ENCODE measurements at regions not wholly inside any gene's neighbourhood (a gene's known extent, or its start where the extent isn't known, plus 50 kb on each side); places are given as distances from the start of the nearest gene placed in this dataset.

GRCh38 chr2:129726216-129726615, 253.2 kb upstream of the RAB6C start:
- WGBS = 70% methylated on average over 5 of the region's 5 CpGs
- Histone ChIP-seq H3K27ac (ENCODE audit: low read depth, low read length) (no peak overlapping the region), H3K27me3 (ENCODE audit: insufficient read depth, low read length) (no peaks in the 10 kb centered on the region), H3K36me3 (ENCODE audit: insufficient read depth, low read length) (no peaks in the 10 kb centered on the region), H3K9me3 (ENCODE audit: insufficient read depth, low read depth, low read length) (no peaks in the 10 kb centered on the region), H3K4me1 (ENCODE audit: insufficient read depth, low read length) (peaks cover 6% of the 10 kb centered on the region; the same call in 1 of the 2 replicates), H3K9ac (ENCODE audit: low read depth, low read length) (no peak overlapping the region), H3K4me3 (ENCODE audit: low read length) (no peak overlapping the region)

DNA sequence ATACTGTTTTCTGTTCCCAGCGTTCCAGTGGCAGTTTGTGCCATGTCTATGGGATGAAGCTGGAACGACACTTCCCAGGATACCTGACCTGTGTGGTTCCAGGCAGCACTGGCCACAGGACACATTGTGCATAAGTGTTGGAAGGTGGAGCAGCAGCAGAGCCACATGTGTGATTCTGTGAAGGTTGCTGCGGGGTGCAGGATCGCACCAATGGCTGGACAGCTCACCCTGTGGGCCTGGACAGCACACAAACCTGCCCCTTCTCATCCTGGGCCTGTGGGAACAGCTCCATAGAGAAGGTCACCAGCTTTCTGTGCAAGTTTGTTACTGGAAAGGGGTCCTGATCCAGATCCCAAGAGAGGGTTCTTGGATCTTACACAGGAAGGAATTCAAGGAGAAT, 252.2 kb upstream of the RAB6C start:
- 92% methylated on average over 4 of the region's 4 CpGs for WGBS
- Histone ChIP-seq H3K4me3 (ENCODE audit: low read length) (no peak overlapping the region), H3K9ac (ENCODE audit: low read depth, low read length) (no peak overlapping the region), H3K9me3 (ENCODE audit: insufficient read depth, low read depth, low read length) (no peaks in the 10 kb centered on the region), H3K4me1 (ENCODE audit: insufficient read depth, low read length) (peaks cover 3% of the 10 kb centered on the region; the same call in 1 of the 2 replicates), H3K27me3 (ENCODE audit: insufficient read depth, low read length) (no peaks in the 10 kb centered on the region), H3K36me3 (ENCODE audit: insufficient read depth, low read length) (no peaks in the 10 kb centered on the region), H3K27ac (ENCODE audit: low read depth, low read length) (no peak overlapping the region)

- Histone ChIP-seq H3K9me3 (ENCODE audit: insufficient read depth, low read depth, low read length) (no peaks in the 10 kb centered on the region), H3K9ac (ENCODE audit: low read depth, low read length) (no peak overlapping the region), H3K27ac (ENCODE audit: low read depth, low read length) (no peak overlapping the region), H3K4me3 (ENCODE audit: low read length) (no peak overlapping the region), H3K27me3 (ENCODE audit: insufficient read depth, low read length) (no peaks in the 10 kb centered on the region), H3K36me3 (ENCODE audit: insufficient read depth, low read length) (no peaks in the 10 kb centered on the region), H3K4me1 (ENCODE audit: insufficient read depth, low read length) (no peaks in the 10 kb centered on the region)
- WGBS = 92% methylated on average over 14 of the region's 14 CpGs
These were observed 251.2 kb upstream of the RAB6C start for GRCh38 chr2:129728035-129728972.

DNA sequence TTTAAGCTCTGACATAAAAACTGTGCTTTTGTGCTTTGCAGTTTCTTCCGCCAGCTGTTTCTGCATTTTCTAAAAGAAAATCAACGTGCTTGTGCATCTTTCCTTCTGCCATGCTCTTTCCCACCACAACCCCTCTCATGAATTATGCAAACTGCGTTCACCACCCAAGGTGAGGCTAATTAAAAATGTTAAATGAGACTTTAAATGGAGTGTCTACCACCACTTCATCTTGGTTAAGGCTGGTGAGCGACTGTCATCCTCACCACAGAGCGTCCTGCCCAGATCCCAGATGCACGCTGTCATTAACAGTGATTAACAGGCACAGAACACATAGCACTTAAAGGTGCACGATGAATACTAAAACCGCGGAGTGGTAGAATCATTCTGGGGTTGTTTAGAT, 250.5 kb upstream of the RAB6C start:
- no peak overlapping the region for H3K4me3 ChIP-seq (ENCODE audit: low read length)
- H3K27me3 ChIP-seq (ENCODE audit: insufficient read depth, low read length) = no peaks in the 10 kb centered on the region
- no peaks in the 10 kb centered on the region for H3K36me3 ChIP-seq (ENCODE audit: insufficient read depth, low read length)
- H3K9ac ChIP-seq (ENCODE audit: low read depth, low read length) = no peak overlapping the region
- H3K9me3 ChIP-seq (ENCODE audit: insufficient read depth, low read depth, low read length) = no peaks in the 10 kb centered on the region
- 90% methylated on average over 8 of the region's 9 CpGs for WGBS
- no peaks in the 10 kb centered on the region for H3K4me1 ChIP-seq (ENCODE audit: insufficient read depth, low read length)
- H3K27ac ChIP-seq (ENCODE audit: low read depth, low read length) = no peak overlapping the region

DNA sequence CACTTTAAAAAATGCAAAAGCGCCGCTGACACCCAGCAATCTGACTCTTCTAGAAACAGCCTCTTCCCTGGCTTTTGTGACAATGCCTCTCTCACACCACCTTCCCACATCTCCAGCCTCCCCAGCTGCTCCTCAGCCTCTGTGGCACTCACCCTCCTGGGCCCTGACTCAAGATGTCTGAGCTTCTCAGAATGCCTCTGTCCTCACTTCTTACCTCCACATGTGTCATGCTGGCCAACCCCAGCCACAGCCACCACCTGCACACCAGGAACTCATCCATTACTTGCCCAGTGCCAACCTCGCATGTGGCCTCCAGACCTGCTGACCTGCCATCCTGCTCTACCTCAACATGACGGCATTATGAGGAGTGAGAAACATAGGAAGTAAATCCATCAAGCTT, 249.8 kb upstream of the RAB6C start:
- Histone ChIP-seq H3K27ac (ENCODE audit: low read depth, low read length) (no peak overlapping the region), H3K36me3 (ENCODE audit: insufficient read depth, low read length) (no peaks in the 10 kb centered on the region), H3K4me3 (ENCODE audit: low read length) (no peak overlapping the region), H3K9ac (ENCODE audit: low read depth, low read length) (no peak overlapping the region), H3K27me3 (ENCODE audit: insufficient read depth, low read length) (no peaks in the 10 kb centered on the region), H3K9me3 (ENCODE audit: insufficient read depth, low read depth, low read length) (no peaks in the 10 kb centered on the region), H3K4me1 (ENCODE audit: insufficient read depth, low read length) (no peaks in the 10 kb centered on the region)
- WGBS = 94% methylated on average over 4 of the region's 4 CpGs

DNA sequence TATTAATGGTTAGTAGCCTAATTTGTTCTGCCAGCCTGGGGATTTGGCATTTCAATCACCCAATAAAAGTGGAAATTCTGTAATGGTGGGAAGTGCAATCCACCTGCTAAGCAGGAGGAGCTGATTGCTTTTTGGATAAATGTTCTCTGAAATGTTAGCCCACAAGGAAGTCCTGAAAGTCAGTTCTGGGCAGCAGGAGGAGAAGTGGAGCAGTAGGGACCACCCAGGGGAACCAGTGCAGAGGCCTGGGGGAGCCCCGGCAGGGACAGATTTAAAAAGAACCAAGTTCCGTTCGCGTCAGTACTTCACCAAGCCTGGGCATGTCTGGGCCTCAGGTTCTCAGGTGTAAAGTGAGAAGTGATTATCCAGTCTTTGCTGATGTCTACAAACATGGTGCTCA, 248.5 kb upstream of the RAB6C start:
- Histone ChIP-seq H3K9me3 (ENCODE audit: insufficient read depth, low read depth, low read length) (no peaks in the 10 kb centered on the region), H3K9ac (ENCODE audit: low read depth, low read length) (no peak overlapping the region), H3K4me3 (ENCODE audit: low read length) (no peak overlapping the region), H3K4me1 (ENCODE audit: insufficient read depth, low read length) (no peaks in the 10 kb centered on the region), H3K27ac (ENCODE audit: low read depth, low read length) (no peak overlapping the region), H3K27me3 (ENCODE audit: insufficient read depth, low read length) (no peaks in the 10 kb centered on the region), H3K36me3 (ENCODE audit: insufficient read depth, low read length) (no peaks in the 10 kb centered on the region)
- WGBS = 93% methylated on average over 4 of the region's 4 CpGs

GRCh38 chr2:129731907-129732629, 247.4 kb upstream of the RAB6C start:
- no peaks in the 10 kb centered on the region for H3K27me3 ChIP-seq (ENCODE audit: insufficient read depth, low read length)
- 91% methylated on average over 5 of the region's 6 CpGs for WGBS
- no peak overlapping the region for H3K27ac ChIP-seq (ENCODE audit: low read depth, low read length)
- no peaks in the 10 kb centered on the region for H3K36me3 ChIP-seq (ENCODE audit: insufficient read depth, low read length)
- no peak overlapping the region for H3K4me3 ChIP-seq (ENCODE audit: low read length)
- H3K9me3 ChIP-seq (ENCODE audit: insufficient read depth, low read depth, low read length) = no peaks in the 10 kb centered on the region
- no peaks in the 10 kb centered on the region for H3K4me1 ChIP-seq (ENCODE audit: insufficient read depth, low read length)
- H3K9ac ChIP-seq (ENCODE audit: low read depth, low read length) = no peak overlapping the region

DNA sequence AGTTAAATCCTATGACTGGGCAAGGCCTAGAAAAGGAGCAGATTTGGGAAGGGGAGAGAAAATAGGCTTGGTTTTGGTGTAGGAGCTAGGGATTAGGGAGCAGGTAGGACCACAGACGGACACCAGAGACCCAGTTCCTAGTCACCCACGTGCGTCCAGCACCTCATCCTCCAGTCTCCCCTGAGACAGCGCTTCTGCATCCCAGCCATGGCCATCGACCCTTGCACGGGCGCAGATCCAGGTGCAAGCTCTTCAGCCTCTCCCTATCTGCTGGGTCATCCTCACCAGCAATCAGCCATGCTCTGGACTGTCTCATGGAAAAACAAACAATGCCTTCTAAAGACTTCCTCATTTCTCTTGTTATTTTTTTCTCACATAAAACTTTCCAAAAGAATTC, 246.8 kb upstream of the RAB6C start:
- Histone ChIP-seq H3K4me3 (ENCODE audit: low read length) (no peak overlapping the region), H3K36me3 (ENCODE audit: insufficient read depth, low read length) (no peaks in the 10 kb centered on the region), H3K9ac (ENCODE audit: low read depth, low read length) (no peak overlapping the region), H3K27ac (ENCODE audit: low read depth, low read length) (no peak overlapping the region), H3K4me1 (ENCODE audit: insufficient read depth, low read length) (no peaks in the 10 kb centered on the region), H3K27me3 (ENCODE audit: insufficient read depth, low read length) (no peaks in the 10 kb centered on the region), H3K9me3 (ENCODE audit: insufficient read depth, low read depth, low read length) (no peaks in the 10 kb centered on the region)
- 95% methylated on average over 7 of the region's 7 CpGs for WGBS

DNA sequence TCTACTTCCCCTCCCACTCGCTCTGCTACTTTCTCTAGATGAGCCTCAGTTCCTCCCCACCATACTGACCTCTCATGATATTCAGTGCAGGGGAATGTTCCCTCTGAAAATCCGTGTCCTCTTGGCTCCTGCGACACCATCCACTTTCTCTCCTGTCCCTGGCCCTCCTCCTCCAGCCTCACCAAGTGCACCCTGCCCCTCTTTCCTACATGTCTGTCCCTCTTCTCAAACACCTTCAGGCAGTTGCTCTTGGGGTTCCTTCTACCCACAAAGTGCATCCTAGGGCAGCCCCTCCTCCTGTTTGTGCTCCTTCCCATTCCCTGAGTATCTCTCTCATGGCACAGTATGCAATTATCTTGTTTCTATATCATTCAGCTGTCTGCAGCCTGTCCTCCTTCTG, 246.4 kb upstream of the RAB6C start:
- Histone ChIP-seq H3K4me3 (ENCODE audit: low read length) (no peak overlapping the region), H3K9ac (ENCODE audit: low read depth, low read length) (no peak overlapping the region), H3K4me1 (ENCODE audit: insufficient read depth, low read length) (no peaks in the 10 kb centered on the region), H3K36me3 (ENCODE audit: insufficient read depth, low read length) (no peaks in the 10 kb centered on the region), H3K27me3 (ENCODE audit: insufficient read depth, low read length) (no peaks in the 10 kb centered on the region), H3K9me3 (ENCODE audit: insufficient read depth, low read depth, low read length) (no peaks in the 10 kb centered on the region), H3K27ac (ENCODE audit: low read depth, low read length) (no peak overlapping the region)
- 89% methylated on average over 3 of the region's 3 CpGs for WGBS

DNA sequence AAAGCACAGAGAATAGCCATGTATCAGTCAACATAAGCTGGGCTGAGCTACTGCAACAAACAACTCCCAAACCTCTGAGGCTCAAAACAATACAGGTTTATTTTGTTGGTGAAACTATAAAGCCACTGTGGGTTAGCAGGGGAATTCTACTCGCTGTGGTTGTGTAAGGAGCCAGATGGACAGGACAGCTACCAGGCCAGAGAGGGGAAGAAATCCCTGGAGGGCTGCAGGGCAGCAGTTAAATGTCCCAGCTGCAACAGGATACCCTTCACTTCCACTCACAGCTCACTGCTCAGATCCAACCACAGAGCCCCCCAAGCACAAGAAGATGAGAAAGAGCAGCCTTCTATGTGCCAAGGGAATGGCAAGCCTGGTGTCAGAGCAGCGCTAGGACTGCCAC, 245.9 kb upstream of the RAB6C start:
- 96% methylated on average over 2 of the region's 2 CpGs for WGBS
- Histone ChIP-seq H3K4me1 (ENCODE audit: insufficient read depth, low read length) (no peaks in the 10 kb centered on the region), H3K36me3 (ENCODE audit: insufficient read depth, low read length) (no peaks in the 10 kb centered on the region), H3K9me3 (ENCODE audit: insufficient read depth, low read depth, low read length) (no peaks in the 10 kb centered on the region), H3K27me3 (ENCODE audit: insufficient read depth, low read length) (no peaks in the 10 kb centered on the region), H3K9ac (ENCODE audit: low read depth, low read length) (no peak overlapping the region), H3K4me3 (ENCODE audit: low read length) (no peak overlapping the region), H3K27ac (ENCODE audit: low read depth, low read length) (no peak overlapping the region)

DNA sequence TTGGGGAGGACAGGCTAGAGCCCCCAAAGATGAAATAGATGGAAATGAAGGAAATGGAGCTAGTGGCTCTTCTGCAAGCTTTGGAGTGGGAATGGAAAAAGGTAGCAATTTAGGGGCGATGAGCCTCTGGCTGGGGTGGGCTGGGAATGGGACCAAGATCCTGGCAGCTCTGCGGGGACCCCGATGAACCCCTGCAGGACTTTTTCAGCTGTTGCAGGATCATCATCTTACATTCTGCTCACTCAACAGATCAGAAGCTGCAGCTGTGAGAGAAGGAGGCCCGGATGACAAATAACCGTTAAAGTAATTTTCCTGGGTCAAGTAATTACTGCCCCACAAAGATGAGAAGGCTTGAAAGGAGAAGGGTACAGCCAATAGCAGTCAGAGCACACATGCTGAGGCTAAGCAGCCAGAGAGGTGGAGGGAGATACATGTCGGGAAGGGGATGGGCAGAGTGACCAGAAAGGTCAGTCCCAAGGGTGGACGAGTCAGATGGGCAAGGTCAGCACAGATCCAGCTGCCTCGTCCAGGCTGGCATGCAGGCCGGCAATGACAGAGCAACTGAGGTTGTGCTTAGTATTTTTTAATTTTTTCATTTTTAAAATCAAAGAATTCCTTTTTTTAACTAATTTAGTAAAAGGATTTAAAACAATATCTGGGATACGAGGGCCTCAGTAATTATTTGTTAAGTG, 245.0 kb upstream of the RAB6C start:
- Histone ChIP-seq H3K9me3 (ENCODE audit: insufficient read depth, low read depth, low read length) (no peaks in the 10 kb centered on the region), H3K9ac (ENCODE audit: low read depth, low read length) (no peak overlapping the region), H3K4me3 (ENCODE audit: low read length) (no peak overlapping the region), H3K27me3 (ENCODE audit: insufficient read depth, low read length) (no peaks in the 10 kb centered on the region), H3K27ac (ENCODE audit: low read depth, low read length) (no peak overlapping the region), H3K4me1 (ENCODE audit: insufficient read depth, low read length) (no peaks in the 10 kb centered on the region), H3K36me3 (ENCODE audit: insufficient read depth, low read length) (no peaks in the 10 kb centered on the region)
- WGBS = 97% methylated on average over 8 of the region's 10 CpGs
